HCT116 (cell line): ENCODE measurements at regions not wholly inside any gene's neighbourhood (a gene's known extent, or its start where the extent isn't known, plus 50 kb on each side); places are given as distances from the start of the nearest gene placed in this dataset.

Experiments
- ATAC-seq: fragments of 200-7000 bp; cut with Tn5 transposase; 2 replicates; pipeline ENCODE4 v1.9.1; 2020; ENCODE audit warnings: mild to moderate bottlenecking, moderate library complexity
- BruUV-seq: library from RNA; stranded (reverse); fragments of 400-500 nt; replicated peaks from 2 replicates; lab custom pipeline; 2021; lab: Mats Ljungman, UMichigan
- CTCF ChIA-PET: fragments of 300-600 bp; sonication (Branson Sonifier 250); formaldehyde crosslinking; loops from one replicate; lab custom pipeline; 2021; ENCODE audit warnings: antibody characterized with exemption; lab: Charles Lee
- POLR2A ChIA-PET: fragments of 300-600, 350-600 bp; sonication (Branson Sonifier 250); formaldehyde crosslinking; loops from one replicate; lab custom pipeline; 2021; ENCODE audit warnings: antibody characterized with exemption; lab: Charles Lee
- RAD21 ChIA-PET, 2 experiments: fragments of 300-600 bp; sonication (Branson Sonifier 250); formaldehyde crosslinking; loops; one replicate each; lab custom pipeline; 2023; ENCODE audit warnings: low total read pairs in 2 of 2; ENCODE audit not compliant: uncharacterized antibody in 2 of 2, unreplicated experiment in 2 of 2, low non-redundant PET in 1 of 2; lab: Charles Lee
- DNase-seq: peaks from one replicate; pipeline ENCODE4 v3.0.0-alpha.2; 2010; ENCODE audit warnings: low read depth, low spot score
- H2AFZ ChIP-seq: fragments of 200-600 bp; shearing (Covaris generic), sonication (generic); 2 replicates; pipeline ENCODE4 v1.6.1; 2017; ENCODE audit warnings: low read depth, mixed run types, mixed read lengths, antibody characterized with exemption, low read length; ENCODE audit not compliant: poor library complexity, severe bottlenecking
- H3K27ac ChIP-seq: 2 replicates; pipeline ENCODE4 v1.5.1; 2012; ENCODE audit warnings: low read depth, low read length
- H3K27me3 ChIP-seq: fragments of 200-600 bp; sonication (generic); 2 replicates; pipeline ENCODE4 v1.6.1; 2016; ENCODE audit warnings: mixed run types, low read length, mixed read lengths; ENCODE audit not compliant: insufficient read depth
- H3K36me3 ChIP-seq, 2 experiments: fragments of 200-500 bp in 1 of 2; fragments of 200-600 bp in 1 of 2; sonication (Bioruptor generic) in 1 of 2; sonication (generic) in 1 of 2; 2 replicates each; pipeline versions ENCODE4 v1.5.1 to v1.6.1; 2014 to 2016; ENCODE audit warnings: low read length in 2 of 2, inconsistent platforms in 1 of 2, mixed read lengths in 1 of 2, mixed run types in 1 of 2; ENCODE audit not compliant: insufficient read depth in 2 of 2, control insufficient read depth in 1 of 2
- H3K4me1 ChIP-seq, 2 experiments: fragments of 200-600 bp in 1 of 2; sonication (generic) in 1 of 2; 2 replicates each; pipeline versions ENCODE4 v1.5.1 to v1.6.1; 2012 to 2017; ENCODE audit warnings: low read length in 2 of 2, inconsistent platforms in 1 of 2, mild to moderate bottlenecking in 1 of 2, mixed read lengths in 1 of 2, mixed run types in 1 of 2, moderate library complexity in 1 of 2; ENCODE audit not compliant: insufficient read depth in 2 of 2, control insufficient read depth in 1 of 2
- H3K4me2 ChIP-seq: fragments of 200-600 bp; sonication (generic); 2 replicates; pipeline ENCODE4 v1.6.1; 2017; ENCODE audit warnings: mixed run types, low read length, mixed read lengths
- H3K4me3 ChIP-seq, 2 experiments: fragments of 200-600 bp in 1 of 2; sonication (generic) in 1 of 2; replicated peaks in 1 of 2; 2 replicates each; pipeline ENCODE4 v1.5.1; 2011 to 2016; ENCODE audit warnings: low read length in 2 of 2, control low read depth in 1 of 2, low read depth in 1 of 2, mild to moderate bottlenecking in 1 of 2, mixed read lengths in 1 of 2, mixed run types in 1 of 2
- H3K79me2 ChIP-seq: fragments of 200-600 bp; sonication (generic); 2 replicates; pipeline ENCODE4 v1.6.1; 2017; ENCODE audit warnings: mild to moderate bottlenecking, mixed run types, low read length, moderate library complexity, mixed read lengths; ENCODE audit not compliant: insufficient read depth
- H3K9ac ChIP-seq: fragments of 200-600 bp; sonication (generic); 2 replicates; pipeline ENCODE4 v1.6.1; 2016; ENCODE audit warnings: low read length, mixed read lengths
- H3K9me2 ChIP-seq: fragments of 200-600 bp; sonication (generic), shearing (Covaris generic); 2 replicates; pipeline ENCODE4 v1.6.1; 2017; ENCODE audit warnings: mixed run types, mild to moderate bottlenecking, moderate library complexity; ENCODE audit not compliant: insufficient read depth
- H3K9me3 ChIP-seq, 2 experiments: fragments of 200-500 bp in 1 of 2; fragments of 200-600 bp in 1 of 2; sonication (Bioruptor generic) in 1 of 2; sonication (generic) in 1 of 2; 2 replicates each; pipeline ENCODE4 v1.6.1; 2014 to 2017; ENCODE audit warnings: low read length in 2 of 2, mixed read lengths in 2 of 2, inconsistent platforms in 1 of 2, low read depth in 1 of 2, mild to moderate bottlenecking in 1 of 2, mixed run types in 1 of 2, moderate library complexity in 1 of 2; ENCODE audit not compliant: control insufficient read depth in 1 of 2, insufficient read depth in 1 of 2
- H4K20me1 ChIP-seq: fragments of 200-600 bp; sonication (generic), shearing (Covaris generic); 2 replicates; pipeline ENCODE4 v1.6.1; 2017; ENCODE audit warnings: mixed run types, mild to moderate bottlenecking, moderate library complexity; ENCODE audit not compliant: insufficient read depth
- EZH2 ChIP-seq: fragments of 200-600 bp; sonication (generic); IDR thresholded peaks from 2 replicates; pipeline ENCODE4 v1.6.1; 2017; ENCODE audit warnings: antibody characterized with exemption, mixed run types
- RAD21 ChIP-seq: IDR thresholded peaks from 2 replicates; pipeline ENCODE4 v1.6.1; 2012; ENCODE audit warnings: low read depth, mild to moderate bottlenecking
- SRF ChIP-seq: IDR thresholded peaks from 2 replicates; pipeline ENCODE4 v1.6.1; 2012; ENCODE audit warnings: low read depth
- YY1 ChIP-seq: IDR thresholded peaks from 2 replicates; pipeline ENCODE4 v1.6.1; 2011; ENCODE audit warnings: low read length, low read depth, moderate library complexity, mild to moderate bottlenecking; ENCODE audit not compliant: insufficient replicate concordance; ENCODE audit errors: extremely low read depth
- intact Hi-C: fragments of 100-400 bp; cut with micrococcal nuclease; formaldehyde crosslinking; loops from 2 replicates; pipeline ENCODE4 v1.10.0; 2022
- TF ChIP-seq, protein P1 (sequence below): IDR thresholded peaks from 2 replicates; pipeline ENCODE4 v1.6.1; 2011; ENCODE audit warnings: mild to moderate bottlenecking, low read length, moderate library complexity; ENCODE audit not compliant: insufficient replicate concordance; ENCODE audit errors: extremely low read depth
- TF ChIP-seq, protein P2 (sequence below): IDR thresholded peaks from 2 replicates; pipeline ENCODE4 v1.6.1; 2012
- TF ChIP-seq, protein P3 (sequence below): IDR thresholded peaks from 2 replicates; pipeline ENCODE4 v1.6.1; 2012; ENCODE audit warnings: low read depth

DNA sequence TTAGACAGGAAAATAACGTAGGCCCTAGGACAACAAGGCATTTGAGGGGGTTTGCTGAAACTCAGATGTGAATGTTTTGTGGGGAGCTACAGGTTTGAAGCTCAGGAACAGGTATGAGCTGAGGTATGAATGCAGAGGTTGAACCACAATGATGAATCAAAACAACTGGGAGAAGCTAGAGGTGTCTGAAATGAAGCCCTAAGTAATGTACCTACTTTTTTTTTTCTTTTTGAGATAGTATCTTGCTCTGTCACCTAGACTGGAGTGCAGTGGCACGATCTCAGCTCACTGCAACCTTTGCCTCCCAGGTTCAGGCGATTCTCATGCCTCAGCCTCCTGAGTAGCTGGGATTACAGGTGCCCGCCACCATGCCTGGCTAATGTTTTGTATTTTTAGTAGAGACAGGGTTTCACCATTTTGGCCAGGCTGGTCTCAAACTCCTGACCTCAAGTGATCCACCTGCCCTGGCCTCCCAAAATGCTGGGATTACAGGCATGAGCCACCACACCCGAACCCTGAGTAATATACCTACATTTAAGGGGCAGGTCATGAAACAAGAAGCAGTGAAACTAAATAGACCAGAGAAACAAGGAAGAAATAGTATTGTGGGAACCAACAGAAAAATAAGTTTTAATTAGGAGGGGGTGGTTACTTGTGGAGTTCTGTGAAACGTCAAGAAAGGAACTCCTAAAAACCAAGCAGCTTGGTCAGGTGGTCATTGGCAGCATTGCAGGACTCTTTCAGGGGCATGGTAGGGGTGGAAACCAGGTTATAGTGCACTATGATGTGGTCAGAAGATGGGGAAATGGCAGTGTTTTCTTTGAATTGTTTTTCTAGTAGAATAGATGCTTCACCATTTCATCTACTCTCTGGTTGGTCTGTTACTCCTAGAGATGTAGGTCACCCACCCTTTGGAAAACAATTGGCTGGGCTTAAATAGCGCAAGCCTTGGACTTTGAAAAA lies 138.1 kb downstream of the CD164 start:
- no peak for TF ChIP-seq SRF
- TF ChIP-seq YY1: no peak
- TF ChIP-seq, protein P1, sequence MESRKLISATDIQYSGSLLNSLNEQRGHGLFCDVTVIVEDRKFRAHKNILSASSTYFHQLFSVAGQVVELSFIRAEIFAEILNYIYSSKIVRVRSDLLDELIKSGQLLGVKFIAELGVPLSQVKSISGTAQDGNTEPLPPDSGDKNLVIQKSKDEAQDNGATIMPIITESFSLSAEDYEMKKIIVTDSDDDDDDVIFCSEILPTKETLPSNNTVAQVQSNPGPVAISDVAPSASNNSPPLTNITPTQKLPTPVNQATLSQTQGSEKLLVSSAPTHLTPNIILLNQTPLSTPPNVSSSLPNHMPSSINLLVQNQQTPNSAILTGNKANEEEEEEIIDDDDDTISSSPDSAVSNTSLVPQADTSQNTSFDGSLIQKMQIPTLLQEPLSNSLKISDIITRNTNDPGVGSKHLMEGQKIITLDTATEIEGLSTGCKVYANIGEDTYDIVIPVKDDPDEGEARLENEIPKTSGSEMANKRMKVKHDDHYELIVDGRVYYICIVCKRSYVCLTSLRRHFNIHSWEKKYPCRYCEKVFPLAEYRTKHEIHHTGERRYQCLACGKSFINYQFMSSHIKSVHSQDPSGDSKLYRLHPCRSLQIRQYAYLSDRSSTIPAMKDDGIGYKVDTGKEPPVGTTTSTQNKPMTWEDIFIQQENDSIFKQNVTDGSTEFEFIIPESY: no peak
- TF ChIP-seq, protein P2, sequence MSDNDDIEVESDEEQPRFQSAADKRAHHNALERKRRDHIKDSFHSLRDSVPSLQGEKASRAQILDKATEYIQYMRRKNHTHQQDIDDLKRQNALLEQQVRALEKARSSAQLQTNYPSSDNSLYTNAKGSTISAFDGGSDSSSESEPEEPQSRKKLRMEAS: no peak
- TF ChIP-seq EZH2: no peak
- TF ChIP-seq RAD21: no peak
- TF ChIP-seq, protein P3, sequence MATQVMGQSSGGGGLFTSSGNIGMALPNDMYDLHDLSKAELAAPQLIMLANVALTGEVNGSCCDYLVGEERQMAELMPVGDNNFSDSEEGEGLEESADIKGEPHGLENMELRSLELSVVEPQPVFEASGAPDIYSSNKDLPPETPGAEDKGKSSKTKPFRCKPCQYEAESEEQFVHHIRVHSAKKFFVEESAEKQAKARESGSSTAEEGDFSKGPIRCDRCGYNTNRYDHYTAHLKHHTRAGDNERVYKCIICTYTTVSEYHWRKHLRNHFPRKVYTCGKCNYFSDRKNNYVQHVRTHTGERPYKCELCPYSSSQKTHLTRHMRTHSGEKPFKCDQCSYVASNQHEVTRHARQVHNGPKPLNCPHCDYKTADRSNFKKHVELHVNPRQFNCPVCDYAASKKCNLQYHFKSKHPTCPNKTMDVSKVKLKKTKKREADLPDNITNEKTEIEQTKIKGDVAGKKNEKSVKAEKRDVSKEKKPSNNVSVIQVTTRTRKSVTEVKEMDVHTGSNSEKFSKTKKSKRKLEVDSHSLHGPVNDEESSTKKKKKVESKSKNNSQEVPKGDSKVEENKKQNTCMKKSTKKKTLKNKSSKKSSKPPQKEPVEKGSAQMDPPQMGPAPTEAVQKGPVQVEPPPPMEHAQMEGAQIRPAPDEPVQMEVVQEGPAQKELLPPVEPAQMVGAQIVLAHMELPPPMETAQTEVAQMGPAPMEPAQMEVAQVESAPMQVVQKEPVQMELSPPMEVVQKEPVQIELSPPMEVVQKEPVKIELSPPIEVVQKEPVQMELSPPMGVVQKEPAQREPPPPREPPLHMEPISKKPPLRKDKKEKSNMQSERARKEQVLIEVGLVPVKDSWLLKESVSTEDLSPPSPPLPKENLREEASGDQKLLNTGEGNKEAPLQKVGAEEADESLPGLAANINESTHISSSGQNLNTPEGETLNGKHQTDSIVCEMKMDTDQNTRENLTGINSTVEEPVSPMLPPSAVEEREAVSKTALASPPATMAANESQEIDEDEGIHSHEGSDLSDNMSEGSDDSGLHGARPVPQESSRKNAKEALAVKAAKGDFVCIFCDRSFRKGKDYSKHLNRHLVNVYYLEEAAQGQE: no peak
- ChIA-PET POLR2A (no interaction called here), RAD21 (no interaction called here), CTCF (no interaction called here)
- no peak for ATAC-seq
- H2AFZ ChIP-seq: no peak overlapping the region
- H3K9ac ChIP-seq: no peak overlapping the region
- no peak overlapping the region for H3K4me2 ChIP-seq
- intact Hi-C loops: no loop called here
- no peak overlapping the region for H3K4me3 ChIP-seq
- no peaks in the 10 kb centered on the region for H3K4me1 ChIP-seq
- no peak for DNase-seq
- H3K36me3 ChIP-seq: no peaks in the 10 kb centered on the region
- no peaks in the 10 kb centered on the region for H3K27me3 ChIP-seq
- H3K9me2 ChIP-seq: no peaks in the 10 kb centered on the region
- no TSS peak for BruUV-seq
- H4K20me1 ChIP-seq: no peaks in the 10 kb centered on the region
- H3K79me2 ChIP-seq: no peaks in the 10 kb centered on the region
- no peaks in the 10 kb centered on the region for H3K9me3 ChIP-seq
- H3K27ac ChIP-seq: no peak overlapping the region
